ENCODE measurements at regions not wholly inside any gene's neighbourhood (a gene's known extent, or its start where the extent isn't known, plus 50 kb on each side); places are given as distances from the start of the nearest gene placed in this dataset.

DNA sequence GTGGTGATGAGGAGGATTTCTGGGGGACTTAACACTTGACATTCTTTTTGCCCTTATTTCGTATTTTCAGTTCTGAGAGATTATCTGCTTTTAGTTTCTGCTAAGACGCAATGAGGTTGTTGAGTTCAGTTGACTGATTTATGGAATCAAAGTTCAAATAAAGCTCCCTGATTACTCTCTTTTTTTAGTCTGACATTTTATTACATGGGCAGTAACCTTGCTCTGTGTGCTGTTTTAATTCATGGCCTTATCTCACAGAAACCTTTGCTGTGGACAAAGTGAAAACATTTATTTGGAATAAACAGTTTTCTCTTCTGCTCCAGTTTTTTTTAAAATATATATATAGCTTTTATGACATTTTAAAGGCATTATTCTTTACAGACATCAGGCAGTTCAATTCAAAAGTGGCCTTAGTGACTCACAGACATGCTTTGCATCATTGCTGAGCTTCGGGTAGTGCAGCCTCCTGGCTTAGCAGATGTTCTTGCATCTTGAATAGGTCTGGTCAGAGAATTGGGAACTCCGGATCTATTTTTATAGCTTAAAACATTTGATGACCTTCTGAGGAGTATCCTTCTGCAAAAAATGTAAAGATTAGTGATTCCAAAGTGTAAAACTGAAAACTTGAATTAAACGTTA lies 162.9 kb downstream of the FAM170A start:
- FAIRE-seq = no peak

- peak; percentile 96 for FAIRE-seq
These were observed 166.4 kb downstream of the FAM170A start for GRCh38 chr5:119795768-119796167.

- FAIRE-seq = no peak
These were observed 172.2 kb downstream of the FAM170A start for GRCh38 chr5:119801570-119801969.

GRCh38 chr5:119808024-119808423 lies 178.7 kb downstream of the FAM170A start:
- no peak for FAIRE-seq

DNA sequence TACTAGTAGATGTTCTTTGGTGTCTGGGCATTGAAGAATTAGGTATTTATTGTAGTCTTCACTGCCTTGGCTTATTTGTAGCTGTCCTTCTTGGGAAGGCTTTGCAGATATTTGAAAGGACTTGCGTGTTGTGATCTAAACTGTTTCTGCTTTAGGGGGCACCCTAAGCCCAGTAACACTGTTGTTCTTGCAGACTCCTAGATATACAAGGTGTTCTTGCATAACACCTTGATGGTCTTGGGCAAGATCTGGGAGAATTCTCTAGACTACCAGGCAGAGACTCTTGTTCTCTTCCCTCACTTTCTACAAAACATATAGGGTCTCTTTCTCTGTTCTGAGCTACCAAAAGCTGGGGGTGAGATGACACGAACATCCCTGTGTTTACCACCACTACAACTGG lies 179.1 kb downstream of the FAM170A start:
- FAIRE-seq = no peak

DNA sequence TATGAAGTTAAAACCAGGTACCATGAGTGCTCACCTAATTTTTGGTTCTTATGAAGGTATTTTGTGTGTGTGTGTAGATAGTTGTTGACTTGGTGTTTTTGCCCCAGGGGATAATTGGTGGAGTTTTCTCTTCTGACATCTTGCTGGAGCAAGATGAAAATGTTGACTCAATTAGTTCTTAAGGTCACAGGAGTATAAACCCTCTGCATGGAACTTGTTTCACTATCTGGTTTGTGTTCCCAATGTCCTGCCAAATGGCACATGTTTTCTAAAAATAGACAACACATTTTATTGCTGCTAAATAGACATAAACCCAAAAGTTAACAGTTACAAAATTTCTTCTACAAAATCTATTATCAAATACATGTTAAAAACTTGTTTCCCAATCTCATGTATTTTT lies 180.9 kb downstream of the FAM170A start:
- FAIRE-seq = peak; percentile 59

DNA sequence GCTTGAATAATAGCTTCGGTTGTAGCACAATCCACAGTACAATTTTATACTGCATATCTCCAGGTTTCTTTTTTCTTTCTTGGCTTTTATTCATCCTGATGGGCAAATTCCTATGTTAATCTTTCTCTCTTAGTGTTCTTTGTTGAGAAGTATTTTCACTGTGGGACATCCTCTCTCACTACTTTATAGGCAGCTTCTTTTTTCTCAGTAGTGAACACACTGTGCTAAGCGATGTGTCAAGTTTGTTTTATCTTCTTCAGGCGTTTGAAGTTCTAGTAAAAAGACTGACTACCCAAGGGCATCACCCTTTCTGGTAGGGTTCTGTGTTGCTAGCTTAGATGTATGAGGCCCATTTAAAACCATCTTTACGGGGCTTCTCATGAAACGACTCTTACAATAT lies 182.1 kb downstream of the FAM170A start:
- no peak for FAIRE-seq

GRCh38 chr5:119814655-119815054 lies 185.3 kb downstream of the FAM170A start:
- FAIRE-seq = no peak

GRCh38 chr5:119816055-119816454 lies 186.7 kb downstream of the FAM170A start:
- FAIRE-seq = no peak

DNA sequence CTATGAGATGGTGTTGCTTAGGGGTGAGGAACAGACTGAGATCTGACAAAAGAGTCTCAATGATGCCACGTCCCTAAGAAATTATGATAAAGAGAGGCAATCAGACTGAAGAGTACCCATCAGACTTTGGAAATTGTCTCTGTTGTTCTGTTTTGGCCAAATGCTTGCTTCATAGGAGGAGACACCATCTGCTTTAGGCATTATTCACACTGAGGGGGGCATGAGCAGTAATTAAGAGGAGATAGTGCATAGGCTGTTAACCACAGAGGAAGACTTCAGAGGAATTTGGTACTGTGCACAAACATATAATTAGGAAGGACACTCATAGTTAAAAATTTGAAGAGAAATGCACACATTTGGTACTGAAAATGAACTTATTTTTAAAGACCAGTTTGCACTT lies 190.7 kb downstream of the FAM170A start:
- no peak for FAIRE-seq

- no peak for FAIRE-seq
These were observed 191.2 kb downstream of the FAM170A start for GRCh38 chr5:119820608-119821007.

DNA sequence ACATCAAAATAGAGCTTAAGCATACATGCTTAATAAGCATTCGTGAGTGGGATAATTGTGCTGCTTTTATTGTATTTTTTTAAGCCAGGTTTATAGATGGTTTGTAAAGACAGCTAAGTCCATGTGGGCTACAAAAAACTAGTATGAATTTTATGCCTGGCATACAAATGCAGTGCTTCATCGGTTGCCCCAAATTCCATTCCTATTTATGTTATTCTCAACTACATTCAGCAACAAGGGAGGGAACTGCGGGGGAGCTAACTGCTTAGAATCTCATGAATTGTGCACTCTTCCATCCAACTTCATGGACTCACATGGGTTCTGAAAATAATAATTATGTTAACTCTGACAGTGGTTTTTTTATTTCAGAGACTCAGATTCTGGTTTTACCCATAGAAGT lies 199.2 kb downstream of the FAM170A start:
- FAIRE-seq = no peak

DNA sequence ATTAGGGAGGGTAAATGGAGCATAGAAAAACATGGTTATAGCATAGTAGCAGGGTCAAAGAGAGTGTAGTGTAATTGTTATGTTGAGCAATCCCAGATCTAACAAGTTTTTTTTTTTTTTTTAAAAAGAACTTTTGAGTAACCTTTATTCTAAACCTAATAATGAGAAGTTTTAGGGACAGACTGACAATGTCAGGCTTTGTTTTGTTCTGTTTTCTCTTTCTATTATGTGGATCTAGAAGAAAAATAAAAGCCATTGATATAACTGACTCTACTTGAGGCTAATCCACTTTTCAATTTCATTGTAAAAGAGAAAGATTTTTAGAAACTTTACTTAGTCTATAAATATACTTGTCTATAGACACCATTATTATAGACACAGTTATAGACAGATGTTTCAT lies 200.0 kb downstream of the FAM170A start:
- peak; percentile 99 for FAIRE-seq

GRCh38 chr5:119833176-119833575 lies 203.8 kb downstream of the FAM170A start:
- FAIRE-seq = no peak

DNA sequence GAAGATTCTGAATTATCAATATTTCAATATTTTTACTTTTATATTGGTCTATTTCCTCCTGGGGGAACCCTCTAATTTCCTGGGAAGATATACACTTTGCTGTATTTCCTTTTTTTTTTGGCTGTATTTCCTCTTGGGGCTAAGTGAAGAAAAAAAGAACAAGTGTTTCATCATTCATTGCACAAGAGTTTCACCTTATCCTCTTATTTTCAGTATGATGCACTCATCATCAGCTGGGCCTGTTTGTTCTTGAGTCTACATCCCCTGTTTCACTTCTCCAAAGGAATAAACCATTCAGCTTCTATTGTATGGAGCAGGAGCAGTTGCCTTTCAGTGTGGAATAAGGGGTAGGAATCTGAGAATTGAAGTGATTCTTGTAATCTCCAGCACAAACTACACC lies 210.8 kb downstream of the FAM170A start:
- no peak for FAIRE-seq

DNA sequence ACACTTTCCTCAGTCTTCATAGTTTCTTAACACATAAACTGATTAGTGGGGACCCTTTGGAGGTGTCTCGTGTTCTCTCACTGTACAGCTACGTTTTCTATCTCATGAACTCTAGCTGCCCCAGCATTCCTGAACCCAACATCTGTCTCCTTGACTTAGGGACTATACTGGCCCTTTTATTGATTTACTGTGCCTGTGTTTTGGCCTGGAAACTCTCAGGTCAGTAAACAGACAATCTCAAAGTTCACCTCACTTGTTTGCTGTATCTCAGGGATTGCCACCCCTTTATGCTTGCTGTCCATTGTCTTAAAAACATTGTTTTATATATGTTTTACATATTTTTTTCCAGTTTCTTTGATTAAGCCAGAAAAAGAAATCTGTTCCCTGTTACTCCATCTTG lies 222.8 kb downstream of the FAM170A start:
- FAIRE-seq = no peak

DNA sequence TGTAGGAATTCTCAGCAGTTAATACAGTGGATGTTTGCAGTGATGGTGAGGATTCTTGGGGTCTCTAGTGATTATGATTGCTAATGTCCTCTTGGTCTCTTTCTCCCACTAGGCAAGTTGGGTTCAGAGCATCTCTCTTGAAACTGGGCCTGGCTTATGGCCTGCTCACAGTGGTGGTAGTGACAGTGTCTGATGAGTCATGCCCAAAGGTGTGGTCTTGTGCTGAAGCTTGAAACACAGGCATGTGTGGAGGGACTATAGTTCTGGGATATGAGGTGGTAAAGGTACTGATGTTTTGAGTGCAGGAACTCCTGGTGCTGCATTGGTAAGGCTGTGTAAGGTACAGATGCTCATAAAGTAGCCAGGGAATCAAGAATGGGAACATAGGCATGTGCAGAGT lies 231.1 kb downstream of the FAM170A start:
- FAIRE-seq = no peak

GRCh38 chr5:119862619-119863018 lies 233.3 kb downstream of the FAM170A start:
- no peak for FAIRE-seq

DNA sequence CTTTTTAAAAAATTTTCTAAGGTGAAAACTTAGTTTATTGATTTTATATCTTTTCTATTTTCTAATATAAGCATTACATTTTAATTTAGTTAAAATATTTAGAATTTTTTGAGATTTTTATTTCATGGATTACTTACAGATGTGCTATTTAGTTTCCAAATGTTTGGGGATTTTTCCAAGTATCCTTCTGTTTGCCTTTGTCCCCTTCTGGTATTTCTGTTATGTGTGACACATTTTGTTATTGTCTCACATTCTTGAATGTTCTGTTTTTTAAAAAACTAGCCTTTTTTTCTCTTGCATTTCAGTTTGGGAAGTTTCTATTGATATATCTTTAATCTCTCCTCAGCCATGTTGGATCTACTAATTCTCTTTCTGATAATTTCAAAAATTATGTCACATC lies 234.9 kb downstream of the FAM170A start:
- FAIRE-seq = peak; percentile 91

GRCh38 chr5:119873611-119874010 lies 244.3 kb downstream of the FAM170A start:
- no peak for FAIRE-seq

DNA sequence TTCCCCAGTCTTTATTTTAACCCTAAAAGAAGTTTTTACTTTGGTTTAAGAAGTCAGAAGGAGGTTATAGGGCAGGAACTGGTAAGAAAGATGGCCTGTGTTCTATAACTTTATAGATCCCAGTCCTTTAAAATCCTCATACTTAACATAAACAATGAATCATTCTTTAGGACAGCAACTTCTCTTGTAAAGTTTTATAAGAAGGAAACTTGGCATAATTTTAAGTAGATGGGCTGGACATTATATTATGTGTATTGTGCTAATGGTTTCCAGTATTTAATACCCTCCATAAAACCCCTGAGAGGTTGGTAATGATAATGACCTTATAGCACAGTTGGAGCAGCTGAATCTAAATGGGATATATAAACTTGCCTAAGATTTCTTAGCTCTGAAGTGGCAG lies 247.2 kb downstream of the FAM170A start:
- no peak for FAIRE-seq

DNA sequence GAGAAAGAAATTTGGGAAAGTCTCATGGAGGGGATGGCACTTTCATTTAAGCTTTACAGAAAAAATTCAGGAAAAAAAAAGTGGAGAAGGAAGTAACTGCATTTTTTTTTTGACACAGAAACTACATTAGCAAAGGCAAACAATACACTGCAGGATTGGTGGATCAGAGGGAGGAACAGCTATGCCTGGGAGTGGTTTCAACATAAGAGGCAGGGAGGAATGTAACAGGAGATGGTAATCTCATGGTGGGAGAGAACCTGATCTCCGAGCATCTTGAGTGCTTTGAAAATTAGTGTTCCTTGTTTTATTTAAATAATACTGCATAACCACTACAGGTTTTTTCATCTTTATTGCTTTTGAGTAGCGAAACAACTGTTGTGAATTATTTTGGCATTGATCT lies 249.4 kb downstream of the FAM170A start:
- FAIRE-seq = no peak

DNA sequence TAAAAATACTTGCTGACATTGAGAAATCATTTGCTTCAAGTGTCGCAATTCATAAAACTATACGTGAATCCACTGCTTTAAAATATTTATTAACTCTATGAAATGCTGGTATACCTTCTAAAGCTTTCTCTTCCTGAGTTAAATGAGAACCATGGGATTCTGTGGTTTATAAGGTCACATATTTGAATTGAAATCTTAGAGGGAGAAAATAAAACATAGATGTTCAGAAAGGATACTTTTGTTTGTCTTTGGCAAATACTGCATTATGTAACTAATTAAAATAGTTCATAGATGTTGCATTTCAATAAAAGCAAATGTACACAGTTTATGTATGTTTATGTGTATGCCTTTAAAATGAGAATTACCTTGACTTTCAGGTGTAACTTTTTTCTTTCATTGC lies 250.1 kb downstream of the FAM170A start:
- no peak for FAIRE-seq

GRCh38 chr5:119895066-119895465 lies 265.7 kb downstream of the FAM170A start:
- no peak for FAIRE-seq

GRCh38 chr5:119896826-119897536 lies 267.6 kb downstream of the FAM170A start:
- no peak for FAIRE-seq
